ENCODE measurements at regions not wholly inside any gene's neighbourhood (a gene's known extent, or its start where the extent isn't known, plus 50 kb on each side); places are given as distances from the start of the nearest gene placed in this dataset.
"Not testable (repeated sequence)": the region's sequence is repeated elsewhere in the genome, so short reads cannot be mapped to it uniquely, and the experiment has no call there.

- Histone ChIP-seq H3K27ac (peak overlapping the region in 2 of 4 donors; percentile 26 to 61), H3K27me3 (no peaks in the 10 kb centered on the region), H3K4me3 (no peak overlapping the region), H3K36me3 (no peaks in the 10 kb centered on the region), H3K9me3 (no peaks in the 10 kb centered on the region), H3K4me1 (peaks cover 0 to 26% (median 7%) of the 10 kb centered on the region in 3 donors)
- no peak for DNase-seq
- intact Hi-C loops (cut with DNase I), result no loop called here
- 31 to 35% methylated on average over 1 of the region's 1 CpG for WGBS, 2 donors
- TF ChIP-seq POLR2A (IDR thresholded peaks at IDR 0.05) (no peak), CTCF (IDR thresholded peaks at IDR 0.05) (no peak)
These were observed 177.5 kb upstream of the CAND1 start for GRCh38 chr12:67091678-67092077.

DNA sequence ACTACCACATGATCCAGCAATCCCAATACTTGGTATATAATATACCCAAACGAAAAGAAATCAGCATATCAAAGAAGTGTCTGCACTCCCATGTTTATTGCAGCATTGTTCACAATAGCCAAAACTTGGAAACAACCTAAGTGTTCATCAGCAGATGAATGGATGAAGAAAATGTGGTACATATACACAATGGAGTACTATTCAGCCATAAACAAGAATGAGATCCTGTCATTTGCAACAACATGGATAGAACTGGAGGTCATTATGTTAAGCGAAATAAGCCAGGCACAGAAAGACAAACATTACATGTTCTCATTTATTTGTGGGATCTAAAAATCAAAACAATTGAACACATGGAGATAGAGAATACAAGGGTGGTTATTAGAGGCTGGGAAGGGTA is 176.2 kb upstream of the CAND1 start:
- DNase-seq; intact Hi-C loops (cut with DNase I); H3K9me3 ChIP-seq; H3K27me3 ChIP-seq; H3K4me3 ChIP-seq; H3K36me3 ChIP-seq; H3K27ac ChIP-seq: not testable (repeated sequence)
- 74 to 82% methylated on average over 2 of the region's 2 CpGs for WGBS, 2 donors
- H3K4me1 ChIP-seq, result peaks cover 4 to 34% (median 14%) of the 10 kb centered on the region in 3 donors

DNA sequence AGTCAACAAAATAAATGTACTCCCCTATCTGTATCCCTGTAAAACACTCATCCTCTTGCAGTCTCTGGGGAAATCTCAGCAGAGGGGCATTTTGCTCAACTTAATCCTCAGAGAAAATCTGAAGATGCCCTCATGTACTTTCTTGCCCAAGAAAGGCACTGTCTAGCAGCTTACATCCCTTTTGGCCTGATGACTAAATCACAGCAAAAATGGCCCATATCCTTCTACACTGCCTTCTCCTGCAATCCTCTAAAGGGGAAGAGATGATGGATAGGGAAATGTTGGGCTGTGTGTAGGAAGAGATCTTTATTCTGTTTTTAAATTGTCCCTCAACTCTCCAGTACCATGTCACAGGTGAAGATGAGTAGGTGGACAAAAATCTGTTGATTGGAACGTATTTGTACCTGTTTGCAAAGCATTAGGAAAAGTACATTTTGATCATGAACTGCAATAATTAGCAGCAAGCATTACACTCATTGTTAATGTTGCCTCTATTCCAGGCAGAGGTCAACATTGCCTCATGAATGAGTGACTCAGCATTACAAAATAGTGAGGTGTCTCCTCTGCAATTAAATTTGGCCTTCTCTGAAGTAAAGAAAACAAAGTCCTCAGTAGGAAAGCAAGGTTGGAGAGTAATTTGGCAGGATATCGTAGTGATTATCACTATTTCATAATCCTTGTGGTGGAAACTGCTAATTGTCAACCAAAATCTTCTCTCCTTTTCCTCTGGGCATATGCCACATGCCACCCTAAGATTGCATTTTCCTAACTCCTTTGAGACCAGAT is 172.4 kb upstream of the CAND1 start:
- H3K27ac ChIP-seq, result peak overlapping the region; percentile 30 to 76 (median 64)

DNA sequence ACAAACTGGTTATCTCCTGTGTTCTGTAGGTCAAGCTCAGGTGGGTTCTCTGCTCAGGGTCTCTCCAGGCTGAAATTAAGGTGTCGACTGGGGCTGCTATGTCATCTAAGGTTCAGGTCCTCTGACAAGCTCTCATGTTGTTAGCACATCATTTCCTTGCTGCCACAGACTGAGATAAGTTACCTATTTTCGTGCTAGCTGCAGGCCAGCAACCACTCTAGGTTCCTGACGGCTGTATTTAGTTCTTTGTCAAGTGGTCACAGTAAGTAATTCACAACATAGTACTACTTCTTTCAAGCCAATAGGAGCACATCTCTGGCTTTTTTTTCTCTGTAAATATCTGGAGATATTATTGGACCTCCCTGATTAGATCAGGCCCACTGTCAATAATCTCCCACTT is 169.3 kb upstream of the CAND1 start:
- WGBS, 2 donors, result 75 to 81% methylated on average over 3 of the region's 3 CpGs
- no peak overlapping the region for H3K27ac ChIP-seq
- intact Hi-C loops (cut with DNase I), result no loop called here
- peaks cover 4 to 23% (median 14%) of the 10 kb centered on the region in 3 donors for H3K4me1 ChIP-seq
- no peak for DNase-seq
- H3K36me3 ChIP-seq, result no peaks in the 10 kb centered on the region
- TF ChIP-seq CTCF (IDR thresholded peaks at IDR 0.05), result no peak
- no peak for TF ChIP-seq POLR2A (IDR thresholded peaks at IDR 0.05)
- no peaks in the 10 kb centered on the region for H3K9me3 ChIP-seq
- no peaks in the 10 kb centered on the region for H3K27me3 ChIP-seq
- no peak overlapping the region for H3K4me3 ChIP-seq

More for the DNA sequence above, 172.4 kb upstream of the CAND1 start:
- Histone ChIP-seq H3K9me3 (no peaks in the 10 kb centered on the region), H3K27me3 (no peaks in the 10 kb centered on the region), H3K4me1 (peaks cover 4 to 22% (median 14%) of the 10 kb centered on the region in 3 donors), H3K4me3 (no peak overlapping the region), H3K36me3 (no peaks in the 10 kb centered on the region)
- intact Hi-C loops (cut with DNase I), result no loop called here
- no peak for TF ChIP-seq CTCF (IDR thresholded peaks at IDR 0.05)
- no peak for TF ChIP-seq POLR2A (IDR thresholded peaks at IDR 0.05)
- WGBS, 2 donors, result 21 to 28% methylated on average over 2 of the region's 2 CpGs
- DNase-seq, result no peak

- 86 to 94% methylated on average over 1 of the region's 1 CpG for WGBS, 2 donors
- no peaks in the 10 kb centered on the region for H3K36me3 ChIP-seq
These were observed 165.6 kb upstream of the CAND1 start for GRCh38 chr12:67103521-67103920.

More at GRCh38 chr12:67103521-67103920, 165.6 kb upstream of the CAND1 start:
- peaks cover 0 to 5% (median 0%) of the 10 kb centered on the region in 3 donors for H3K4me1 ChIP-seq
- no peak for TF ChIP-seq POLR2A (IDR thresholded peaks at IDR 0.05)
- TF ChIP-seq CTCF (IDR thresholded peaks at IDR 0.05), result no peak
- H3K4me3 ChIP-seq, result no peak overlapping the region
- no peaks in the 10 kb centered on the region for H3K27me3 ChIP-seq
- no peak for DNase-seq
- intact Hi-C loops (cut with DNase I), result no loop called here
- H3K27ac ChIP-seq, result no peak overlapping the region
- H3K9me3 ChIP-seq, result peaks cover 0 to 17% (median 0%) of the 10 kb centered on the region in 3 donors
